ENCODE measurements at regions not wholly inside any gene's neighbourhood (a gene's known extent, or its start where the extent isn't known, plus 50 kb on each side); places are given as distances from the start of the nearest gene placed in this dataset.

DNA sequence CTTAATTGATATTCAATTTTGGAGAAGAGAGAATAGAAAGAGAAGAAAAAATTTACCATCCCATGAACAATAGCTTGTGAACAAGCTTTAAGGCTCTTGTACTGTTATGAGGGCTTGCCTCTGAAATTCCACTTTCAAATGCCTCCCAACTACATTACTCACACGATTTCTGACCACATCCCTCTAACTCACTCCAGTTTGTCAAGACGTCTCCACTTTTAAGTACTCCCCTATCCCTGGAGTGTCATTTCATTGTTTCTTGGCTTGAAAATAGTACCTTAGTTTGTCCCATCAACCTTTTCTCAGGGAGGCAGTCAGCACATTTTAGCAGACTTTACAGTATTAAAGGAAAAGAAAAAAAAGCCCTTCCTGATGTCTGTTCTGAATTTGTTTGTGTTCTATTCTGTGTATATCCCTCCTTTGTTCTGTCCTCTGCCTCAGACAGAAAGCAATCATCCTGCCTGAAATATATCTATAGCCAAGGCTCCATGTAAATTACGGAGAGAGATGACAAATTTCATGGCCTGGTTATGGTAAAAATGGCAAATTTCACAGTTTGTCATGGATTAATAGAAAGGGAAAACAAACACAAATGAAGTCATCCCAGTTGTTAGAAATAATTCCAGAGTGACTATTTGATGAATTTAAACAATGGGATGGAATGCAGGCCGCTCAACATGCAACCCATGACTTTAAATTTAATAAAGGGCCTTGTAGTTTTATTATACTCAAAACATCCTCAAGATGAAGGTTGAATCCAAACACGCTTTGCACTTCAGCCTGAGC, 228.8 kb downstream of the ETAA1 start:
- TF ChIP-seq, protein P1, sequence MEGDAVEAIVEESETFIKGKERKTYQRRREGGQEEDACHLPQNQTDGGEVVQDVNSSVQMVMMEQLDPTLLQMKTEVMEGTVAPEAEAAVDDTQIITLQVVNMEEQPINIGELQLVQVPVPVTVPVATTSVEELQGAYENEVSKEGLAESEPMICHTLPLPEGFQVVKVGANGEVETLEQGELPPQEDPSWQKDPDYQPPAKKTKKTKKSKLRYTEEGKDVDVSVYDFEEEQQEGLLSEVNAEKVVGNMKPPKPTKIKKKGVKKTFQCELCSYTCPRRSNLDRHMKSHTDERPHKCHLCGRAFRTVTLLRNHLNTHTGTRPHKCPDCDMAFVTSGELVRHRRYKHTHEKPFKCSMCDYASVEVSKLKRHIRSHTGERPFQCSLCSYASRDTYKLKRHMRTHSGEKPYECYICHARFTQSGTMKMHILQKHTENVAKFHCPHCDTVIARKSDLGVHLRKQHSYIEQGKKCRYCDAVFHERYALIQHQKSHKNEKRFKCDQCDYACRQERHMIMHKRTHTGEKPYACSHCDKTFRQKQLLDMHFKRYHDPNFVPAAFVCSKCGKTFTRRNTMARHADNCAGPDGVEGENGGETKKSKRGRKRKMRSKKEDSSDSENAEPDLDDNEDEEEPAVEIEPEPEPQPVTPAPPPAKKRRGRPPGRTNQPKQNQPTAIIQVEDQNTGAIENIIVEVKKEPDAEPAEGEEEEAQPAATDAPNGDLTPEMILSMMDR (IDR thresholded peaks at IDR 0.05; ENCODE audit: low read length), result no peak
- TF ChIP-seq EZH2 (IDR thresholded peaks at IDR 0.05; ENCODE audit: borderline replicate concordance, low read length), result no peak

Data from OCI-LY1 (cell line).